NCI-H345 (cell line): ENCODE measurements at regions not wholly inside any gene's neighbourhood (a gene's known extent, or its start where the extent isn't known, plus 50 kb on each side); places are given as distances from the start of the nearest gene placed in this dataset.

ENCODE experiments used
- DNase-seq: peaks from one replicate; lab custom pipeline; 2025; lab: John Stamatoyannopoulos, UW

- no peak for DNase-seq
Observed at GRCh38 chr10:47230957-47231356, 69.0 kb upstream of the GDF10 start.

GRCh38 chr10:47231414-47231813 lies 68.6 kb upstream of the GDF10 start:
- no peak for DNase-seq

- DNase-seq: no peak
Observed at GRCh38 chr10:47233631-47234030, 66.4 kb upstream of the GDF10 start.

- no peak for DNase-seq
Observed at GRCh38 chr10:47235484-47235883, 64.5 kb upstream of the GDF10 start.

- DNase-seq: no peak
Observed at GRCh38 chr10:47237316-47238260, 62.4 kb upstream of the GDF10 start.

GRCh38 chr10:47238331-47239095 lies 61.5 kb upstream of the GDF10 start:
- no peak for DNase-seq

- DNase-seq: no peak
Observed at GRCh38 chr10:47239211-47239610, 60.8 kb upstream of the GDF10 start.

GRCh38 chr10:47240173-47240572 lies 59.8 kb upstream of the GDF10 start:
- no peak for DNase-seq

- no peak for DNase-seq
Observed at GRCh38 chr10:47241256-47241655, 58.7 kb upstream of the GDF10 start.

- DNase-seq: no peak
Observed at GRCh38 chr10:47241946-47242867, 57.8 kb upstream of the GDF10 start.

GRCh38 chr10:47243356-47243755 lies 56.6 kb upstream of the GDF10 start:
- no peak for DNase-seq

- DNase-seq: no peak
Observed at GRCh38 chr10:47243791-47244190, 56.2 kb upstream of the GDF10 start.

GRCh38 chr10:47244560-47245500 lies 55.2 kb upstream of the GDF10 start:
- DNase-seq: no peak

GRCh38 chr10:47245731-47246350 lies 54.2 kb upstream of the GDF10 start:
- no peak for DNase-seq

GRCh38 chr10:47246406-47247147 lies 53.4 kb upstream of the GDF10 start:
- no peak for DNase-seq

GRCh38 chr10:47247148-47248059 lies 52.6 kb upstream of the GDF10 start:
- DNase-seq: no peak

- no peak for DNase-seq
Observed at GRCh38 chr10:47248386-47249090, 51.5 kb upstream of the GDF10 start.

- no peak for DNase-seq
Observed at GRCh38 chr10:47249881-47250280, 50.1 kb upstream of the GDF10 start.
